ENCODE measurements at regions not wholly inside any gene's neighbourhood (a gene's known extent, or its start where the extent isn't known, plus 50 kb on each side); places are given as distances from the start of the nearest gene placed in this dataset.

- TF ChIP-seq PRDM10 (CRISPR knock-in tag; IDR thresholded peaks at IDR 0.05; ENCODE audit: low read depth) (no peak), ZNF253 (CRISPR knock-in tag; IDR thresholded peaks at IDR 0.05; ENCODE audit: borderline replicate concordance) (no peak), RBM22 (optimal IDR thresholded peaks at IDR 0.05; ENCODE audit: low read length) (no peak), ZFY (CRISPR knock-in tag; IDR thresholded peaks at IDR 0.05) (no peak), RFX1 (IDR thresholded peaks at IDR 0.05) (no peak), PHF5A (CRISPR knock-in tag; IDR thresholded peaks at IDR 0.05; ENCODE audit: low read depth, unreplicated experiment) (no peak)
- TF ChIP-seq, protein P1, sequence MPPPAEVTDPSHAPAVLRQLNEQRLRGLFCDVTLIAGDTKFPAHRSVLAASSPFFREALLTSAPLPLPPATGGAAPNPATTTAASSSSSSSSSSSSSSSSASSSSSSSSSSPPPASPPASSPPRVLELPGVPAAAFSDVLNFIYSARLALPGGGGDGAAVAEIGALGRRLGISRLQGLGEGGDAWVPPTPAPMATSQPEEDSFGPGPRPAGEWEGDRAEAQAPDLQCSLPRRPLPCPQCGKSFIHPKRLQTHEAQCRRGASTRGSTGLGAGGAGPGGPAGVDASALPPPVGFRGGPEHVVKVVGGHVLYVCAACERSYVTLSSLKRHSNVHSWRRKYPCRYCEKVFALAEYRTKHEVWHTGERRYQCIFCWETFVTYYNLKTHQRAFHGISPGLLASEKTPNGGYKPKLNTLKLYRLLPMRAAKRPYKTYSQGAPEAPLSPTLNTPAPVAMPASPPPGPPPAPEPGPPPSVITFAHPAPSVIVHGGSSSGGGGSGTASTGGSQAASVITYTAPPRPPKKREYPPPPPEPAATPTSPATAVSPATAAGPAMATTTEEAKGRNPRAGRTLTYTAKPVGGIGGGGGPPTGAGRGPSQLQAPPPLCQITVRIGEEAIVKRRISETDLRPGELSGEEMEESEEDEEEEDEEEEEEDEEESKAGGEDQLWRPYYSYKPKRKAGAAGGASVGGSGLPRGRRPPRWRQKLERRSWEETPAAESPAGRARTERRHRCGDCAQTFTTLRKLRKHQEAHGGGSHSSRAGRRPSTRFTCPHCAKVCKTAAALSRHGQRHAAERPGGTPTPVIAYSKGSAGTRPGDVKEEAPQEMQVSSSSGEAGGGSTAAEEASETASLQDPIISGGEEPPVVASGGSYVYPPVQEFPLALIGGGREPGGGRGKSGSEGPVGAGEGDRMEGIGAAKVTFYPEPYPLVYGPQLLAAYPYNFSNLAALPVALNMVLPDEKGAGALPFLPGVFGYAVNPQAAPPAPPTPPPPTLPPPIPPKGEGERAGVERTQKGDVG (CRISPR knock-in tag; IDR thresholded peaks at IDR 0.05; ENCODE audit: borderline replicate concordance), result no peak
- TF ChIP-seq, protein P2, sequence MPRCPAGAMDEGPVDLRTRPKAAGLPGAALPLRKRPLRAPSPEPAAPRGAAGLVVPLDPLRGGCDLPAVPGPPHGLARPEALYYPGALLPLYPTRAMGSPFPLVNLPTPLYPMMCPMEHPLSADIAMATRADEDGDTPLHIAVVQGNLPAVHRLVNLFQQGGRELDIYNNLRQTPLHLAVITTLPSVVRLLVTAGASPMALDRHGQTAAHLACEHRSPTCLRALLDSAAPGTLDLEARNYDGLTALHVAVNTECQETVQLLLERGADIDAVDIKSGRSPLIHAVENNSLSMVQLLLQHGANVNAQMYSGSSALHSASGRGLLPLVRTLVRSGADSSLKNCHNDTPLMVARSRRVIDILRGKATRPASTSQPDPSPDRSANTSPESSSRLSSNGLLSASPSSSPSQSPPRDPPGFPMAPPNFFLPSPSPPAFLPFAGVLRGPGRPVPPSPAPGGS (CRISPR knock-in tag; IDR thresholded peaks at IDR 0.05), result no peak
These were observed 69.5 kb upstream of the UNC5A start (continued) for GRCh38 chr5:176740702-176741496.

Data from HepG2 (cell line).